DND-41 (cell line): ENCODE measurements at regions not wholly inside any gene's neighbourhood (a gene's known extent, or its start where the extent isn't known, plus 50 kb on each side); places are given as distances from the start of the nearest gene placed in this dataset.

ENCODE experiments used
- ATAC-seq: fragments of 200-7000 bp; cut with Tn5 transposase; 3 replicates; pipeline ENCODE4 v1.9.1; 2021; ENCODE audit warnings: low read depth; ENCODE audit not compliant: insufficient read depth
- DNase-seq: peaks from one replicate; pipeline ENCODE4 v3.0.0-alpha.2; 2020
- H2AFZ ChIP-seq: 2 replicates; pipeline ENCODE4 v1.6.0; 2012; ENCODE audit warnings: low read depth, low read length
- H3K27ac ChIP-seq: 2 replicates; pipeline ENCODE4 v1.5.1; 2012; ENCODE audit warnings: low read length, inconsistent platforms
- H3K27me3 ChIP-seq: fragments of 200-600 bp; sonication (generic); 2 replicates; pipeline ENCODE4 v1.6.0; 2012; ENCODE audit warnings: low read length, mild to moderate bottlenecking, inconsistent platforms; ENCODE audit not compliant: insufficient read depth, poor library complexity
- H3K36me3 ChIP-seq: 2 replicates; pipeline ENCODE4 v1.5.1; 2012; ENCODE audit warnings: low read length, inconsistent platforms; ENCODE audit not compliant: insufficient read depth
- H3K4me1 ChIP-seq: 2 replicates; pipeline ENCODE4 v1.5.1; 2012; ENCODE audit warnings: mild to moderate bottlenecking, low read length; ENCODE audit not compliant: insufficient read depth
- H3K4me2 ChIP-seq: 2 replicates; pipeline ENCODE4 v1.6.0; 2012; ENCODE audit warnings: mild to moderate bottlenecking, moderate library complexity, low read length, inconsistent platforms; ENCODE audit not compliant: insufficient read depth
- H3K4me3 ChIP-seq, 2 experiments: fragments of 200-600 bp in 1 of 2; shearing (Covaris generic) in 1 of 2; 2 replicates each; pipeline ENCODE4 v1.5.1; 2012 to 2016; ENCODE audit warnings: inconsistent platforms in 2 of 2, low read length in 2 of 2, mild to moderate bottlenecking in 2 of 2, low read depth in 1 of 2, moderate library complexity in 1 of 2
- H3K79me2 ChIP-seq: 2 replicates; pipeline ENCODE4 v1.6.0; 2012; ENCODE audit warnings: low read length, inconsistent platforms; ENCODE audit not compliant: insufficient read depth
- H3K9ac ChIP-seq: 2 replicates; pipeline ENCODE4 v1.6.0; 2012; ENCODE audit warnings: low read depth, mild to moderate bottlenecking, inconsistent platforms, low read length, moderate library complexity
- H3K9me3 ChIP-seq: 2 replicates; pipeline ENCODE4 v1.5.1; 2012; ENCODE audit warnings: low read length, moderate library complexity, mild to moderate bottlenecking, inconsistent platforms; ENCODE audit not compliant: insufficient read depth, severe bottlenecking
- H4K20me1 ChIP-seq: 2 replicates; pipeline ENCODE4 v1.6.0; 2012; ENCODE audit warnings: low read length; ENCODE audit not compliant: insufficient read depth
- EZH2 ChIP-seq: IDR thresholded peaks from 3 replicates; pipeline ENCODE4 v1.6.1; 2012; ENCODE audit warnings: borderline replicate concordance, low read depth, mild to moderate bottlenecking, moderate library complexity, low read length, inconsistent platforms; ENCODE audit not compliant: severe bottlenecking
- TF ChIP-seq, protein P1 (sequence below): IDR thresholded peaks from 2 replicates; pipeline ENCODE4 v1.5.1; 2012; ENCODE audit warnings: borderline replicate concordance, low read length, moderate library complexity, mild to moderate bottlenecking; ENCODE audit not compliant: poor library complexity, severe bottlenecking; ENCODE audit errors: extremely low read depth

DNA sequence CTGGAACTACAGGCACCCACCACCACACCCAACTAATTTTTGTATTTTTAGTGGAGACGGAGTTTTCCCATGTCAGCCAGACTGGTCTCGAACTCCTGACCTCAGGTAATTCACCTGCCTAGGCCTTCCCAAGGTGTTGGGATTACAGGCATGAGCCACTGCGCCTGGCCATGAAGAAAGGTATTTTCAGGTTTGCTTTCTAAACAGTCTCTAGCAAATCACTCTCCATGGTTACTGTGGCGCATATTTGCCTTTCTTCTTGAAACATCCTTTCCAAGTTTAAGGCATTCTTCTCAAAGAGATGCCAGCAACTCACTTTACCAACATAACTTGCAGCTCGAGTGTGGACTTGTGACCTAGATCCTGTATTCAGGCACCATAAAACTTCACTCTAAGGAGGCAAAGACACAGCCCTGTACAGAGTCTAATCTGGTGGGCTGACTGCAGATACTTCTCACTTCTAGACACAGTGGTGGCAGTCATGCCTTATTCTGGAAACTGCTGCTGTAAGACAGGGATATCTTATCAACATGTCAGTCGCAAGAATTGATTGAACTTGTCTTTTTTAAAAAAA lies 461.4 kb upstream of the TSHZ3 start:
- no peaks in the 10 kb centered on the region for H3K9me3 ChIP-seq
- no peak overlapping the region for H3K9ac ChIP-seq
- H3K4me3 ChIP-seq: no peak overlapping the region
- H2AFZ ChIP-seq: no peak overlapping the region
- no peak overlapping the region for H3K4me2 ChIP-seq
- no peaks in the 10 kb centered on the region for H4K20me1 ChIP-seq
- H3K79me2 ChIP-seq: no peaks in the 10 kb centered on the region
- no peaks in the 10 kb centered on the region for H3K4me1 ChIP-seq
- no peak for DNase-seq
- H3K27me3 ChIP-seq: no peaks in the 10 kb centered on the region
- ATAC-seq: no peak
- H3K27ac ChIP-seq: no peak overlapping the region
- H3K36me3 ChIP-seq: no peaks in the 10 kb centered on the region
- TF ChIP-seq EZH2: no peak
- TF ChIP-seq, protein P1, sequence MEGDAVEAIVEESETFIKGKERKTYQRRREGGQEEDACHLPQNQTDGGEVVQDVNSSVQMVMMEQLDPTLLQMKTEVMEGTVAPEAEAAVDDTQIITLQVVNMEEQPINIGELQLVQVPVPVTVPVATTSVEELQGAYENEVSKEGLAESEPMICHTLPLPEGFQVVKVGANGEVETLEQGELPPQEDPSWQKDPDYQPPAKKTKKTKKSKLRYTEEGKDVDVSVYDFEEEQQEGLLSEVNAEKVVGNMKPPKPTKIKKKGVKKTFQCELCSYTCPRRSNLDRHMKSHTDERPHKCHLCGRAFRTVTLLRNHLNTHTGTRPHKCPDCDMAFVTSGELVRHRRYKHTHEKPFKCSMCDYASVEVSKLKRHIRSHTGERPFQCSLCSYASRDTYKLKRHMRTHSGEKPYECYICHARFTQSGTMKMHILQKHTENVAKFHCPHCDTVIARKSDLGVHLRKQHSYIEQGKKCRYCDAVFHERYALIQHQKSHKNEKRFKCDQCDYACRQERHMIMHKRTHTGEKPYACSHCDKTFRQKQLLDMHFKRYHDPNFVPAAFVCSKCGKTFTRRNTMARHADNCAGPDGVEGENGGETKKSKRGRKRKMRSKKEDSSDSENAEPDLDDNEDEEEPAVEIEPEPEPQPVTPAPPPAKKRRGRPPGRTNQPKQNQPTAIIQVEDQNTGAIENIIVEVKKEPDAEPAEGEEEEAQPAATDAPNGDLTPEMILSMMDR: no peak

DNA sequence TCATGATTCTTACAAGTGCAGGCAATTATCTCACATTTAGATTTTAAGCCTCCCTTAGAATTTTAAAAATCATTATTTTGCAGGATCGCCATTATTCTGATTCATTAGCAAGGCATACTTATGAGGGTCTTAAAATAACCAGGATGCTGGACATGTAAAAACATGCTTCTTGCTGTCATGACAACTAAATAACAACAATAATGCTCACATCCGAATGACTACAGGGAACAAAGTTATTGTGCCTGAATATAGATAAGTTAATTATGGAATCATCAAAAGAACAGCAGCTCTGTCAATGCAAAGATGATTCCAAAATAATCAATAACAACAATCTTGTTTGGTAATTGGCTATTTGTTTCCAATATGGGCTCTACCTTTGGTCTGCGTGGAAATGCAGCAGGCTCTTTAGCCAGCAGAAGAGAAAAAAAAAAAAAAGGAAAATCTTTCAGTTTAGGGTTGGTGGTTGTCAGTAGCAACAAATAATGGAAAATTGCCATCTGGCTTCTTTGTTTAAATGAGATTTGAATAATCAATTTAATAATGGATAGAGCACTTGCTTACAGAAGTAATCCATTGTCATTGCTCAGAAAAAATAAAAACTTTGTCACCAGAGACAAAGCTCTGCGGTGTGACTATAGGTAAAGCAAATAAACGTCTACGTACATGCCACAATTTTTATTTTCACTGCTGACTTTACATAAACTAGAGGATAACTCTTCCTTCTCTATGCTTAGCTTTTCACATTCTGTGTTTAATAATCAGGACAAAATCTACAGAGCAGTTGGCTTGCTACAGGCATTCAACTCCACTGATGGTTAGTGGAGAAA lies 468.9 kb upstream of the TSHZ3 start:
- Histone ChIP-seq H3K79me2 (no peaks in the 10 kb centered on the region), H3K4me1 (no peaks in the 10 kb centered on the region), H3K9me3 (no peaks in the 10 kb centered on the region), H3K36me3 (no peaks in the 10 kb centered on the region), H3K9ac (no peak overlapping the region), H2AFZ (no peak overlapping the region), H3K27me3 (no peaks in the 10 kb centered on the region), H3K4me3 (no peak overlapping the region), H3K27ac (no peak overlapping the region), H3K4me2 (no peak overlapping the region), H4K20me1 (no peaks in the 10 kb centered on the region)
- no peak for TF ChIP-seq EZH2
- TF ChIP-seq, protein P1: no peak
- ATAC-seq (no peak), DNase-seq (no peak)

DNA sequence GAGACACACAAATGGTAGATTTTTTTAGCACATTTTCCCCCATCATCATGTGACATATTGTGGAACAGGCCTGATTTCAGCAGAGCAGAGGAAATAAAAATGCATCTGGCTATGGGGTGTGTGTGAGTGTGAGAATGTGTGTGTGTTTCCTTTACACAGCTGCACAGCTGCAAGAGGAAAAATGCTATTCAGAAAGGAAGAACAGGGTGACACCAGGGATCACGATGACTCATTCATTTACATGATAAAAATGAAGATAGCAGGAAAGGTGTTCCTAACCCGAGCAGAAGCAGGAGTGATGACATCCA lies 469.5 kb upstream of the TSHZ3 start:
- DNase-seq: no peak
- H3K4me1 ChIP-seq: no peaks in the 10 kb centered on the region
- H2AFZ ChIP-seq: no peak overlapping the region

More for the DNA sequence above, 469.5 kb upstream of the TSHZ3 start:
- Histone ChIP-seq H4K20me1 (no peaks in the 10 kb centered on the region), H3K27ac (no peak overlapping the region), H3K79me2 (no peaks in the 10 kb centered on the region), H3K4me2 (no peak overlapping the region), H3K36me3 (no peaks in the 10 kb centered on the region), H3K9ac (no peak overlapping the region), H3K27me3 (no peaks in the 10 kb centered on the region), H3K4me3 (no peak overlapping the region), H3K9me3 (no peaks in the 10 kb centered on the region)
- ATAC-seq: no peak
- TF ChIP-seq, protein P1: no peak
- TF ChIP-seq EZH2: no peak
